Suprapubic skin (tissue), 4 donors: ENCODE measurements at regions not wholly inside any gene's neighbourhood (a gene's known extent, or its start where the extent isn't known, plus 50 kb on each side); places are given as distances from the start of the nearest gene placed in this dataset.

Experiments
- EP300 ChIP-seq: sonication (generic); formaldehyde crosslinking; IDR thresholded peaks from one replicate; pipeline ENCODE4 v1.6.1; 2017; ENCODE audit warnings: antibody characterized with exemption
- POLR2A ChIP-seq, 2 donors: fragments of 450-650 bp; IDR thresholded peaks; one replicate each; pipeline ENCODE4 v1.6.1; 2017; ENCODE audit warnings: antibody characterized with exemption in 2 of 2, mild to moderate bottlenecking in 2 of 2, moderate library complexity in 2 of 2
- POLR2AphosphoS5 ChIP-seq, 3 donors: sonication (generic); formaldehyde crosslinking; IDR thresholded peaks; one replicate each; pipeline ENCODE4 v1.6.1; 2017; ENCODE audit warnings: antibody characterized with exemption in 3 of 3
- TF ChIP-seq, protein P1 (sequence below), 2 donors: fragments of 200-600 bp in 1 of 2; fragments of 450-650 bp in 1 of 2; sonication (generic) in 1 of 2; IDR thresholded peaks; one replicate each; pipeline ENCODE4 v1.5.1; 2016 to 2019; ENCODE audit warnings: antibody characterized with exemption in 2 of 2, mild to moderate bottlenecking in 1 of 2, moderate library complexity in 1 of 2

DNA sequence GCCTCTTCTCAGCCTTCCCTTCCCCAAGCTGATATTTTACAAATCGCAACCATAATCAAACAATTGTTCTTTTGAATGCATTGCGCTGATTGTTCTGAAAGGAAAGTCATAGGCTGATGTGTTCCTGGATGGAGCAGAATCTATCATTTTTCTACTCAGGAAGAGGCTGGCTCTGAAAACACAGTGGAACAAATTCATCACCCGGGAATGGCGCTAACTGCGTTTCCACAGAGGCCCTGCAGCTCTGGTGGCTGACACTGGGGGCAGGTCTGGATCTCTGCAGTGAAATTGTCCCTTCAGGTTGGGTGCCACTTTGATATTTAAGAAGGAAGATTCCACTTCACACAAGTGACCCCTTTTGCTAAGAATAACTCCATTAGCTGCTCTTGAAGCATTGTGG, 1060.8 kb downstream of the UQCRFS1 start:
- TF ChIP-seq POLR2AphosphoS5 (IDR thresholded peaks at IDR 0.05) (no peak), POLR2A (IDR thresholded peaks at IDR 0.05) (no peak), EP300 (no peak)
- TF ChIP-seq, protein P1, sequence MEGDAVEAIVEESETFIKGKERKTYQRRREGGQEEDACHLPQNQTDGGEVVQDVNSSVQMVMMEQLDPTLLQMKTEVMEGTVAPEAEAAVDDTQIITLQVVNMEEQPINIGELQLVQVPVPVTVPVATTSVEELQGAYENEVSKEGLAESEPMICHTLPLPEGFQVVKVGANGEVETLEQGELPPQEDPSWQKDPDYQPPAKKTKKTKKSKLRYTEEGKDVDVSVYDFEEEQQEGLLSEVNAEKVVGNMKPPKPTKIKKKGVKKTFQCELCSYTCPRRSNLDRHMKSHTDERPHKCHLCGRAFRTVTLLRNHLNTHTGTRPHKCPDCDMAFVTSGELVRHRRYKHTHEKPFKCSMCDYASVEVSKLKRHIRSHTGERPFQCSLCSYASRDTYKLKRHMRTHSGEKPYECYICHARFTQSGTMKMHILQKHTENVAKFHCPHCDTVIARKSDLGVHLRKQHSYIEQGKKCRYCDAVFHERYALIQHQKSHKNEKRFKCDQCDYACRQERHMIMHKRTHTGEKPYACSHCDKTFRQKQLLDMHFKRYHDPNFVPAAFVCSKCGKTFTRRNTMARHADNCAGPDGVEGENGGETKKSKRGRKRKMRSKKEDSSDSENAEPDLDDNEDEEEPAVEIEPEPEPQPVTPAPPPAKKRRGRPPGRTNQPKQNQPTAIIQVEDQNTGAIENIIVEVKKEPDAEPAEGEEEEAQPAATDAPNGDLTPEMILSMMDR (IDR thresholded peaks at IDR 0.05): no peak
